ENCODE measurements at regions not wholly inside any gene's neighbourhood (a gene's known extent, or its start where the extent isn't known, plus 50 kb on each side); places are given as distances from the start of the nearest gene placed in this dataset.

DNA sequence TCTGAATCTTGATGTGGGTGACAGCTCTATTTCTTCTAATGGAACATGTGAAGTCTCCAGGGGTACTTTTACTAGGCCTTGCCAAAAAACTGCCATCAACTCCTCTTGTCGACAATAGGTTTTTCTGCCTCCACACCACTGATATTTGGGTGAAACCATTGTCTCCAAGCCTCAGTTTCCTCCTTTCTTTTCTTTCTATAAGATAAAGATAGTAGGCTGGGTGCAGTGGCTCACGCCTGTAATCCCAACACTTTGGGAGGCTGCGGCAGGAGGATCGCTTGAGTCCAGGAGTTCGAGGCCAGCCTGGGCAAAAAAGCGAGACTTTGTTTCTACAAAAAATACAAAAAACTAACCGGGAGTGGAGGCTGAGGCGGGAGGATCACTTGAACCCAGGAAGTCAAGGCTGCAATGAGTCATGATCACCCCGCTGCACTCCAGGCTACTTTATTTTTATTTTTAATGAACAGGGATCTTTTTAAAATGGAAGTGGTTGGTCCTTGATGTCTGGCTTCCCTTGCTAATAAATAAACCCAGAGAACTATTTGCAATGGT lies 159.9 kb upstream of the TNFAIP3 start:
- no peak overlapping the region for H3K4me2 ChIP-seq (ENCODE audit: extremely low read depth, insufficient read depth, low read length)
- no peak overlapping the region for H2AFZ ChIP-seq (ENCODE audit: low read length)
- no peaks in the 10 kb centered on the region for H3K9me3 ChIP-seq (ENCODE audit: control insufficient read depth, insufficient read depth, low read depth, low read length)
- H3K4me3 ChIP-seq (replicated peaks in 1 of 4; ENCODE audit: control extremely low read depth in 1 of 4, insufficient read depth in 1 of 4, low read depth in 3 of 4, low read length in 4 of 4): no peak overlapping the region
- no peaks in the 10 kb centered on the region for H4K20me1 ChIP-seq (ENCODE audit: control insufficient read depth, extremely low read depth, insufficient read depth, low read length)
- no peak for TF ChIP-seq EZH2 (IDR thresholded peaks at IDR 0.05; ENCODE audit: low read length, missing control alignments)
- TF ChIP-seq CTCF (conservative IDR thresholded peaks at IDR 0.05 in 1 of 2, IDR thresholded peaks at IDR 0.05 in 1 of 2; ENCODE audit: low read depth in 1 of 2, low read length in 2 of 2): no peak
- H3K9ac ChIP-seq (ENCODE audit: insufficient read depth, low read length): no peak overlapping the region
- H3K79me2 ChIP-seq (ENCODE audit: control insufficient read depth, insufficient read depth, low read length): no peaks in the 10 kb centered on the region
- no peaks in the 10 kb centered on the region for H3K4me1 ChIP-seq (ENCODE audit: control insufficient read depth, extremely low read depth, insufficient read depth, low read length)
- DNase-seq (ENCODE audit: low read depth in 2 of 2): no peak
- no peaks in the 10 kb centered on the region for H3K27me3 ChIP-seq (ENCODE audit: control insufficient read depth, insufficient read depth, low read length)
- no peak overlapping the region for H3K27ac ChIP-seq (ENCODE audit: insufficient read depth, low read length)
- H3K36me3 ChIP-seq (ENCODE audit: control insufficient read depth, insufficient read depth, low read length): no peaks in the 10 kb centered on the region

DNA sequence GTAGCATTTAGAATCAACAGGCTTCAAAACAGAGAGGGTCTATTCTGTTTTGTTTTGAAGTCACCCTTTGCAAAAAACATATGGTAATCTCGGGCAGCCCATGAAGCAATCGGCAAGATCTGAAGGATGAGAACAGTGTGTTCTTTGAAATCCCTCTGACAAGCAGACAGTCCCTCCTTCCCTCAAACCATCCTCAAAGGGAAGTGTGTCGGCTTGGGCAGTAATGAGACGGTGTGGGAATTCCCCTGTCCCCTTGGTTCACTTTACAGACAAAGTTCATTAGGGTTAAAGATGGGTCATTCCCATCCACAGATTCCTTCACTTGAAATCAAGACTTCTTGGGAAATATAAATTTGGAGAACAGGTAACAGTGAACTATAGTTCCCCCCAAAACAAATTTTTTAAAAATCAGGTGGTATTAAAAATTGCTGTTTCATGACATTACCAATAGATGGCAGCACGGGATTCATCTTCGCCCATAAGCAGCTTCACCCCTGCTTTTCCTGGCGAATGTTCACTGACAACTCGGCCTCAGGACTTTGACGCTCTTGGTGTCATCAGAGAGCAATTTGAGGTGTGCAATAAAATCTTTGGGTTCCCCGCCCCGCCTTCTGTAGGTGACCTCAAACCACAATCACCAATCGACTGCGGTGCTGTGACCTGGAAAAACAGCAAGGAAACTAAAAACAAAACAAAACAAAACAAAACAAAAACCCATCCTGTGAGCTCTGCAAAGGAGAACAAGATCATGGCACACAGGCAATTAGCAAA lies 159.3 kb upstream of the TNFAIP3 start:
- Histone ChIP-seq H3K9ac (ENCODE audit: insufficient read depth, low read length) (no peak overlapping the region), H3K4me1 (ENCODE audit: control insufficient read depth, extremely low read depth, insufficient read depth, low read length) (no peaks in the 10 kb centered on the region), H3K4me2 (ENCODE audit: extremely low read depth, insufficient read depth, low read length) (peak overlapping the region; percentile 60), H3K9me3 (ENCODE audit: control insufficient read depth, insufficient read depth, low read depth, low read length) (no peaks in the 10 kb centered on the region), H3K4me3 (replicated peaks in 1 of 4; ENCODE audit: control extremely low read depth in 1 of 4, insufficient read depth in 1 of 4, low read depth in 3 of 4, low read length in 4 of 4) (no peak overlapping the region), H4K20me1 (ENCODE audit: control insufficient read depth, extremely low read depth, insufficient read depth, low read length) (no peaks in the 10 kb centered on the region), H3K27ac (ENCODE audit: insufficient read depth, low read length) (no peak overlapping the region), H2AFZ (ENCODE audit: low read length) (peak overlapping the region; percentile 33), H3K36me3 (ENCODE audit: control insufficient read depth, insufficient read depth, low read length) (no peaks in the 10 kb centered on the region), H3K27me3 (ENCODE audit: control insufficient read depth, insufficient read depth, low read length) (no peaks in the 10 kb centered on the region), H3K79me2 (ENCODE audit: control insufficient read depth, insufficient read depth, low read length) (no peaks in the 10 kb centered on the region)
- DNase-seq (ENCODE audit: low read depth in 2 of 2): peak; percentile 81 to 89
- TF ChIP-seq CTCF (conservative IDR thresholded peaks at IDR 0.05 in 1 of 2, IDR thresholded peaks at IDR 0.05 in 1 of 2; ENCODE audit: low read depth in 1 of 2, low read length in 2 of 2) (peak; percentile 66 to 72), EZH2 (IDR thresholded peaks at IDR 0.05; ENCODE audit: low read length, missing control alignments) (no peak)

DNA sequence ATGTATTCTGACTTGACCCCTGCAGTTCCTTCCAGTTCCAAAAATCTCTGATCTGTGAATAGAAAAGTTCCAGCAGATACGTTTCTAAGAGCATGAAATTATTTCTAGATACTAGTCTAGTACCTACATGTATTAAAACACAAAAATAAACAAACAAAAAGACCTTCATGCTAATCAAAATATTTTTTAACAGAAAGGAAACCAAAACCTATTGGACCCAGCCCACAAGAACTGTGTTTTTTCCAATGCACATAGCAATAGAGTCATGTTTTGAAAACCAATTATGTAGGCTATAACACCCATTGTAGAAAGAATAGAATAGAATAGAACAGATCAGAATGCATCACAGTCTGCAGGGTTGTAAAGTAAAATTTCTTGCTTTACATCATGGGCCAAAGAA lies 158.6 kb upstream of the TNFAIP3 start:
- Histone ChIP-seq H3K9ac (ENCODE audit: insufficient read depth, low read length) (no peak overlapping the region), H2AFZ (ENCODE audit: low read length) (no peak overlapping the region)

More for the DNA sequence above, 158.6 kb upstream of the TNFAIP3 start:
- Histone ChIP-seq H3K79me2 (ENCODE audit: control insufficient read depth, insufficient read depth, low read length) (no peaks in the 10 kb centered on the region), H3K27ac (ENCODE audit: insufficient read depth, low read length) (no peak overlapping the region), H4K20me1 (ENCODE audit: control insufficient read depth, extremely low read depth, insufficient read depth, low read length) (no peaks in the 10 kb centered on the region), H3K36me3 (ENCODE audit: control insufficient read depth, insufficient read depth, low read length) (no peaks in the 10 kb centered on the region), H3K27me3 (ENCODE audit: control insufficient read depth, insufficient read depth, low read length) (no peaks in the 10 kb centered on the region), H3K4me2 (ENCODE audit: extremely low read depth, insufficient read depth, low read length) (no peak overlapping the region), H3K4me3 (replicated peaks in 1 of 4; ENCODE audit: control extremely low read depth in 1 of 4, insufficient read depth in 1 of 4, low read depth in 3 of 4, low read length in 4 of 4) (no peak overlapping the region), H3K4me1 (ENCODE audit: control insufficient read depth, extremely low read depth, insufficient read depth, low read length) (no peaks in the 10 kb centered on the region), H3K9me3 (ENCODE audit: control insufficient read depth, insufficient read depth, low read depth, low read length) (no peaks in the 10 kb centered on the region)
- TF ChIP-seq CTCF (conservative IDR thresholded peaks at IDR 0.05 in 1 of 2, IDR thresholded peaks at IDR 0.05 in 1 of 2; ENCODE audit: low read depth in 1 of 2, low read length in 2 of 2) (no peak), EZH2 (IDR thresholded peaks at IDR 0.05; ENCODE audit: low read length, missing control alignments) (no peak)
- DNase-seq (ENCODE audit: low read depth in 2 of 2): no peak
